Glomerular visceral epithelial cell (primary cell): ENCODE measurements at regions not wholly inside any gene's neighbourhood (a gene's known extent, or its start where the extent isn't known, plus 50 kb on each side); places are given as distances from the start of the nearest gene placed in this dataset.

ENCODE experiments used
- DNase-seq: peaks from one replicate; pipeline ENCODE4 v3.0.0-alpha.2; 2016; ENCODE audit errors: extremely low spot score

DNA sequence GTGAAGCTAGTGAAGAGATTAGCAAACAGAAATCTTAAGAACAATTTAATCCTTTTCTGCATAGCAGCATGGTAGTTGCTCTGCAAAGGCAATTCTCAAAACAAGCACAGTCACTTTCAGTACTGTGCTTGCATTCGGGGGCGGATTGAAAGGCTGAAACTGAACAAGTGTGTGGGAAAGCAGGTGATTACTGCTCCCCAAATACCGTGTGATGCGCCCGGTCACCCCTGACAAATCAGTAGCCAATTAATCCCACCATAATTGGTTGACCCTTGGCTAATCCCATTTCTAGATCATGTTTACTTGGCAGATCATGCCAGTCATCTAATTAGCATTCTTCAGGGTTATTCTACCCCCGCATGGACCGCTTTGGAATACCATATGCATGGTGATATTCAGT lies 76.5 kb upstream of the ADRB1 start:
- no peak for DNase-seq

DNA sequence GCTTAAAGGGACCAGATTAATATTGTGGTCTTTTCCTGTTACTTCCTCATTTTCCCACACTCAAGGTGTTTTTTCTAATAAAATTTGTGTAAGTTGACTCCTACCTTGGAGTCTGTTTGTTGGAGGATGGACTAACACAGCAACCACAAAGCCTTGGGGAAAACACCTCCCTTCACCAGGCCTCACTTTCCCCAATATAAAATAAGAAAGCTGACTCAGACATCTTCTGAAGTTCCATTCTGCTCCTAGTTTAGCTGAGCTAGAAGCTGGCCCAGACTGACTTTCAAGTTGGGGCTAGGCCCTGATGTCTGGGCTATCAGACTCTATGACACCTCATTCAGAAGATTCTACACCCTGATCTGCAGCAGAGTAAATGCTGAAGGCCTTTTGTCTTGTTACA lies 73.0 kb upstream of the ADRB1 start:
- no peak for DNase-seq

DNA sequence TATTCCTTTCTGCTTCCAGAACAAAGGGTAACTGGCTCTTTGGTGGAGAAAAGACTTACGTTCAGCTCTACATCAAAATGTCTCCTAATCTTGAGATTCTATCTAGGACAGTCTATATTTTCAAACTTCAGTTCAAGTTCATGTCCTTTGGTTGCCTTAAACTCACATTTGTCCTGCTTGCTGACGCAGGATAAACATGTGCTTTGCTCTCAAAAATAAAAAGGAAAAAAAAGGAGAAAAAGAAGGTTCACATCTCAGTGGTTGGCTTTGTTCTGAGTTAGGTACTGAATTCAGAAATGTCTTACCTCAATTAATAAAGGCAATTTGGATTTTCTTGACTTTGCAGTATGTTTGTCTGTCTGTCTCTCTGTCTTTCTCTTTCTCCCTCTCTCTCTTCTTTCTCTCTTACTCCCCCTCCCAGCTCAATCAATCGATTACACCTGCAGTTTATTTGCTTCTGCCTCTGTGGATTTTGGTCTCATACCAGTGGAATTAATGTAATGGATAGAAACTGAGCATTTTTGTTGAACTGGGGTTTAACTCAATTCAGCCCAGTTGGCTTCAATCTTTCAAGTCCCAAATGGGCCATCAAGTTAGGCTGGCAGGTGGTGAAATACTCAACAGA lies 72.2 kb upstream of the ADRB1 start:
- no peak for DNase-seq

DNA sequence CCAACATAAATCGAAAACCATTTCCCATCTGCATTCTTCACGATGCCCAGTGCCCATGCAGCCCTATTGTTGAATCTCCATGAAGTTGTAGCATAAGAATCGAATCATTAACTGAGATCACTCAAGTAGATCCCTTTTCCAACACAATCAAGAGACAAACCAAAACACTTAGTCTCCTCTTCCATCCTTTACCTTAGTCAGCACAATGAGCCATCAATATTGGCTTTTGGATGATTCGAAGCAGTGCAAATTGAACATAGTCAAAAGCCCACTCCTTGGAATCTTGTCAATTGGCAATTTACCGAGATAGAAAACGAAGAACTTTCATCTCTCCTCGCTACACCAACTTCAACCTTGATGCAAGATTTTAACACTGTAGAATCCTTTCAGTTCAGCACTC lies 66.5 kb upstream of the ADRB1 start:
- no peak for DNase-seq

DNA sequence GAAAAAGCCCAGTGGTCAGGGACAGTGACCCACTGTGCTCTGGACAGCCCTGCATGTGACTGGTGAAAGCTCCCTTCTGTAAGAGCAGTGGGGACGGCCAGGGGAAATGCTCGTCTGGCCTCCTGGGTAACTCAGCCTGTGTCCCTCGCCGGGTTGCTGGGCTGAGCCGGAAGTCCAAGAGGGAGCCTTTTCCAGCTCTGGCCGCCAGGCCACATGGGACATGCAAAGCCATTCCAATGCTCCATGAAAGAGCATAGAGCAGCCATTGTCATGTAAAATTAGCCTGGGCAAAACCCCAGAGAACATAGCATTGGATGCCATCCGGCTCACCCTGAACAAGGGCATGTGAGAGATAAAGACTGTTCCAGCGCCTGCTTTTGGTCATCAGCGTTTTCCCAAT lies 64.9 kb upstream of the ADRB1 start:
- no peak for DNase-seq

DNA sequence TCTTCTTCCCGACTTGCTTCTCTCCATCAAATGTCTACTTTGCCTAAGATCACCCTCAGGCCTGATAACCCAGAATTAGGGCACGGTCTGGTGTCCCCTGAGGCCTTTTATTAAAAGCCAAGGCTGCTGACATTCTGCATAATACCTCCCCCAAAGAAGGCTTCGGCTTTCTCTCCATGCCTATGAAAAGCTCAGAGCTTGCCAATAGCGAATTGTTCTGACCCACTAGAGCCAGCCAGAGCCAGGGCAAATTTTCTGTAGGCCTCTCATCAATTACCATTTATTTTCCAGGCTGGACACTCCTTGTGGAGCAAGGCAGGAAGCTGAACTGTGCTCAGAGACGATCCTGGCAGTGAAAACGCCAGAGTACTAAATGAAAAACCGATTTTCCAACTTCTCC lies 64.3 kb upstream of the ADRB1 start:
- no peak for DNase-seq

DNA sequence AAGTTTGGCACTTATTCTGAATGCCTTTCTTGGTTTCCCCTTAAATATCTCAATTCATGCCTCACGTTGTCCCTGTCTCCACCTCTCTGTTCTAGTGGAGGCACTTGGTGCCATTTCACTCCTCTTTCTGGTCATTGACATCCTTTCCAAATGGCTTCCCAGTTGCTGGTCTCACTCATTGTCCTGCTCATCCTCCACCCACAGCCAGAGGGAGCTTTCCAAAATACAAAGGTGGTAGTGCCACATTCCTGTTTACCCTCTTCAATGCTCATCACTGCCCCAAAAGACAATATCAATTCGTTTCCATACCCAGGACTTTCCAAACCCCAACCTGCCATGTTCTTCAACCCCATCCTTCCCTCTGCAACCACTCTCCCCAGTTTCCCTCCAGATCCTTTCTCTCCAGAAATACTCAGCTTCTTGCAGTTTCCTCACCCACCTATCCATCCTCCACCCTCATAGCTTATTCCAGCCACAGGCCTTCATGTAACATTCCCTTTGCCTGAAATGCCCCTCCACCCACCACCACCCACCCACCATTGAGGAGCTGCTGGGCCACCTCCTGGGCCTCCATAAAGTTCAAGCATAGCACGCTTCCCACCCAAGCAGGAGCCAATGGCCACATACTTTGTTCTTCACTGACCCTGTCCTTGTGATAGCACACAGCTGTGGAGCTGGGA lies 63.1 kb upstream of the ADRB1 start:
- DNase-seq = no peak

DNA sequence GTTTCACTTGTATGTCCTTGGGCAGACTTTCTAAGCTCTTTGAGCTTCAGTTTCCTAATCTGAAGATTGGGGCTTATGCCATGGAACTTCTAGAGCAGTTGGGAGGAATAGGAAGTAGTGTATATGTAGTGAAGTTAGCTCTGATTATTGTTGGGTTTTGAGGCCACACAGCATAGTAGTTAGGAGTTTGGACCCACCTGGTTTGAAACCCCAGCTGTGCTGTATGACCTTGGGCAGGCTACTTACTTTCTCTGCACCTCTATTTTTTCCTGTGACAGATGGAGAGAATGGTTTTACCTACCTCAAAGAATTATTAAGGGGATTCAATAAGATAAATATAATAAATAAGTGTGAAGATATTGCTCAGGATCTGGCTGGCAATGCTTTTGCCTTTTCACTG lies 61.4 kb upstream of the ADRB1 start:
- no peak for DNase-seq

DNA sequence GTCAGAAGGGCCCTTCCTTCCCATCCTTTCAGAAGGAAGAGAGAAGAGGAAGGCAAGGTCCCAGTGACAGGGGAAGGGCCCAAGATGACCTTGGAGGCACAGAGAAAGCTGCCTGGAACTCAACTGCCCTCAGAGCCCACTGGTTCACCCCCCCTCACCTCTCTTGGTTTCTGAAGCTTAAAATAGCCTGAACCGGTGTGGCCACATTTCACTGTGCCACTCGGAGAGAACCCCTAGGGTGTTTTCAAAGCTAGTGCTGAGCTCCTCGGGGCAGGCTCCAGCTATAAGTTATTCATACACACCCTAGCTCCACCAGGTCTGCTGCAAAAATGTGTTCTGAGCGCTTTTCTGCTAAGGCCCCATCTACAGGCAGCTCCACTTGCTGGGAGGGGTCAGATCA lies 60.9 kb upstream of the ADRB1 start:
- DNase-seq = no peak

DNA sequence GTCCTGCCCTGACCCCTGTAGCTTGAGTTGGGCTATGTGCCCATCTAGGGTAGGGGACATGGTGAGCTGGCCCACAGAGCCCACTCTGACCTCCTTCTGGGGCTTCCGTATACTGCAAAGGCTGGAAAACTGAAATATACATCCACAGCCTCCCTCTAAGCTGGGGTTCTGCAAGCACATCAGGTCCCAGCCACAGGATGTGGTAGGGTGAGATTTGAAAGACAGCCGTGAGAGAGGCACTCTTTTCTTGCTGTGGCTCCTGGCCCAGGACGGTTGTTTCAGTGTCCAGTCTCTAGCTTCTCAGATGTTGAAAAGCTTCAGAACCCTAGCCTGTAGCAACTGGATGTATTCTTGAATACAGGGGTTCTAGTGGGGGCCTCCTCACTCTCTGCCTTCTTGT lies 60.1 kb upstream of the ADRB1 start:
- no peak for DNase-seq

DNA sequence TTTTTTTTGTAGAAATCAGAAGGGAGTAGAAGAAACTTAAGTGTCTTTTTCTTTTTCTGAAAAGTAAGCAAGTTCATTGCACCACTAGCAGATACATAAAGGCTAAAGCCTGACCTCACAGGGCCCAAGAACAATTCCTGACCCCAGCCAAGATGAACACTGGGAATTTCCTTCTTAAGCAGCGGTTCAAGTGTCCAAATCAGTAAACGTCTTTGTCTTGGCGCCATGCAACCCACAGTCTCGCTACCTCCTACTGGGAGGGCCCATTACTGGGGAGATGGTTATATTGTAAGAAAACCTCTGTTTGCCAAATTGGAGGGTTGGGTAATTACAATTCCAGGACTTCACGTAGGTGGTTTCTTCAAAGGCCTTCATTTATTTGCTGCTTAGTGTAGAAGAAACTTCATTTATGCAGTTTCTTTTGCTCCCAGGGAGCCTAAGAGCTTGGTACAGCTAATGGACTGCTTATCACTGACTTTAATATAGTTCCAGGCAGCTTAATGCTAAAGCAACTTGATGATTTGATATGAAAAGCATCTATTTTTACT lies 58.3 kb upstream of the ADRB1 start:
- DNase-seq = no peak

DNA sequence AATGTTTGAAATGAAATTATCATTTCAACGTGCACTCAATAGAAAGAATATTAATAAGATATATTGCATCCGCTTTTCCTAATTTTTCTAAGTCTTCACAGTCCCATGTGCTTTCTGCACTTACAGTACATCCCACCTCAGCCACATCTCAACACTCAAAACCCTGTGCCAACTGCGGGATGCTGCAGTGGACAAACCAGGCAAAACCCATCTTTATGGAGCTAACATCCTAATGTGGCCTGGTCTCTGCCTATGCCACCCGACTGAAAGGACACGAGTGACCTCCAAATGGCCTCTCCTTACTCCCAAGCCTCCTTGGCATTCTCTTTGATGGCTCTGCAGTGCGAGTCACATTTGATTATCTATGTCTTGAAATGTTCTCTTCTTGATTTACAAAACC lies 57.4 kb upstream of the ADRB1 start:
- DNase-seq = no peak

DNA sequence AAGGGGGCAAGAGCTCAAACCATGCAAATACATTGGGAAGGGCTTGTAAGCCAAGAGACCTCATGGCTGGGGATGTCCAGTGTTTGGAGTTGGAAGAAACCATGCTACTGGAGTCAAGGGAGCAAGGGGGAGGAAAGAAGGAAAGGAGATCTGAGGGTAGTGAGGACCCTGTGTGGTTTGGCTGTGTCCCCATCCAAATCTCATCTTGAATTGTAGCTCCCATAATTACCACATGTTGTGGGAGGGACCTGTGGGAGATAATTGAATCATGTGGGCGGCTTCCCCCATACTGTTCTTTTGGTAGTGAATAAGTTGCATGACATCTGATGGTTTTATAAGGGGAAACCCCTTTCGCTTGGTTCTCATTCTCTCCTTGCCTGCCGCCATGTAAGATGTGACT lies 56.5 kb upstream of the ADRB1 start:
- no peak for DNase-seq

DNA sequence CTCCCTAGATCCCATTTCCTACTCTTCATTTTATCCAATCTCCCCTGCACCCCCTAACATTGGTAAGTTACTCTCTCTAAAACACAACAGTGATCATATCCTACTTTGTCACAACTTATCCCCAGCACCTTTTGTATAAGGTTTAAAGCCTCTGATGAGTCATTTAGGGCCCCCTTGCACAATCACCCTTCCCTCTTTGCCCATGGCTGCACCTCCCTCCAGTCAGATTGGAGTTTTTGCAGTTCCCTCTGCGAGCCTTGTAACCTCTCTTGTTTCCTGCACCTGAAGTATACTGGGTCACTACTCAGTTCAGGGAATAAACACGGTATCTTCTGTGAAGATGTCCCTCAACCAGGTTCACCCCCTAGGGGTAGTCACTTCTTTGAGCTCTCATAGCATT lies 55.9 kb upstream of the ADRB1 start:
- no peak for DNase-seq

DNA sequence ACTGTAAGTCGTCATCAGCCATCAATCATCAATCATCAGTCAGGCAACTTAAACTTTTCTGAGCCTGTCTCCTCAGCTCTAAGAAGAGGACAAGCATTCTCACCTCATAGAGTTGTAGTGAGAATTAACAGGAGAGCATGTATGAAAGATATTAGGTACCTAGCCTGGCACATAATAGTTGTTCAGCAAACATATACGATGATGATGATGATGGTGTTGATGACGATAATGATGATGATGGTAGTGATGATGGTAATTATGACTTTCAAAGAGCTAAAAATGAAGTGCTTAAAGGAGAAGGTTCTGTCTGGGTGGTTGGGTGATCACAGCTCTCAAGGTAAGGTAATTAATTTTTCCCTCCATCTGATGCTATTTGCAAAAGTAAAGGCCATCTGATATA lies 55.1 kb upstream of the ADRB1 start:
- DNase-seq = no peak

DNA sequence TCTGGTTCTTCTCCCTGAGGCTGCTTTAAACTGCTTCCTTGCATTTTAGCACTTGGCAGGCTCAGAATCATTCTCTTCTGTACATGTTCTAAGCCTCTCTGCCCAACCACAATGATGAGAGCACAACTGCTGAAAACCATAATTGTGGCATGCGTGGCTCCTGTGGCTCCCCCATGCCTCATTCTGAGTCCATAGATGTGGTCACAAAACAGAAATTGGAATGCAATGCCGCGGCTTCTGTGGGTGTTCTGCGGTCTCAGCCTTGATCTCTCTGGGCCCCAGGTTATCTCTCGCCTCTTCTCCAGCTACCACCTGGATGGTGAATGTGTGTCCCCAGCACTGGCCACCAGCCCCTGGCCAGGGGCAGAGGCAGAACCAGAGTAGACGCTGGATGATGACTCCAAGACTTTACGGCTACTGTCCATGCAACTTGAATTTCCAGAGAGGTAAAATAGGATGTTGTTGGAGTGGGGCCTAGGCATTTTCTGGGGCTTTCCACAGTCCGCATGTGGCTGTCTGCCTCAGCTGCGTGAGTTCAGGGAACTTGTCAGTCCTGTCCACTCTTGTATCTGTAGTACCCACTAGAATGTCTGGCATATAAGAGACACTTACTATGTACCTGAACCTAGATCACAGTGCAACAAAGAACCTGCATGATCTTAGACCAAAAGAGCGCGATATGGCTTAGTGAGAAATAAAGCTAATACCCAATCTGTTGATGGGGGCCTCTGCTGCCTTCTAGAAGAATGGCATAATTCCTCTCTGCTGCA lies 52.4 kb upstream of the ADRB1 start:
- peak; percentile 17 for DNase-seq

DNA sequence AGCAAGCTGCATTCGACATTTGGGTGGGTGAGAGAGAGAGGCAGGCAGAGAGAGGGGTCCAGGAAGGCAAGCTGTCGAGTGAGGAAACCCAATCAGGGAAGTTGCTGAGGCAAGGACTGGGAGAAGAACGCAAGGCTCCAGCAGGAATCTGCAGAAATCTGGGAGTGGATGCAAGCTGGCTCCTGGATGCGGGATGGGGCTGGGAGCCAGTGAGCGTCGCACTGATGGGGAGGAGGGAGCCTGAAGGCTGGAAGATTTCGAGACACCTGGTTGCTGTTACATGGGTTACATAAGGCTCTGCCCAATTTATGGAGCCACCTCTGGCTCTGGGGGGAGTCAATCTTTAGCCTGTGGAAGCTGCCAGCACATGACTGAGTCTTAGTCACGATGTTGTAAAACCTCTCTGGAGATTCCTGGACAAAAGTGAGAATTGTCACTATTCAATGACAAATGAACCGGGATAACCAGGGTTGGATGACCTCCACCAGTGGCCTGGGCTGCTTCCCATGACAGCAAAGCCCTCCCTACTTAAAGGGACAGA lies 51.1 kb upstream of the ADRB1 start:
- no peak for DNase-seq

DNA sequence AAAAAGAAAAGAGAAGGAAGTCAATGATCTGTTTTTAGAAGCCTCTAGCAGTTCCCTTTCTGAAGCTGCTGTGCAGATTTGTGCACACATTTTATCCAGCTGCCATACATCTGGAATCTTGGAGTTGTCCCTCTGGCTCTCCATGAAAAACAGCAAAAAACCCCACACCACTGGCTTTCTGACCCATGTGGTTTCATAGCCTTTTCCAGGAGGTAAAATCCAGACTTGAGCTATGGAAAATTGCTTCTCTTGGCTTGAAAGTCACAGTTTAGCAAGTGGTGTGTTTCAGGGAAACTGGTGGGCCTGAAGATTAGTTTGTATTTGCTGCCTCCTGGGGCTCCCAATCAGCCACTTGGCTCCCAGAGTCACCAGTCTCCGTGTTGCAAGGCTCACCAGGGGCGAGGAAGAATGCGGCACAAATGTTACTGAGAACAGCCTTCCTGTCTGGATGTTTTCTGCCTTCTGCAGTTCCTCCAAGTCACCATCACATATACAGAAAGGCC lies 50.1 kb upstream of the ADRB1 start:
- DNase-seq = no peak
